ENCODE measurements at regions not wholly inside any gene's neighbourhood (a gene's known extent, or its start where the extent isn't known, plus 50 kb on each side); places are given as distances from the start of the nearest gene placed in this dataset.

GRCh38 chr10:64010711-64011110 lies 489.5 kb downstream of the REEP3 start:
- no peak for DNase-seq (ENCODE audit: low read depth)
- TF ChIP-seq CTCF (IDR thresholded peaks at IDR 0.05; ENCODE audit: control insufficient read depth, insufficient read depth, low read depth, low read length, missing control alignments) = no peak
- H3K4me3 ChIP-seq (ENCODE audit: control insufficient read depth, low read depth, low read length) = no peak overlapping the region

GRCh38 chr10:64011912-64012714 lies 490.9 kb downstream of the REEP3 start:
- H3K4me3 ChIP-seq (ENCODE audit: control insufficient read depth, low read depth, low read length) = no peak overlapping the region
- DNase-seq (ENCODE audit: low read depth) = no peak
- no peak for TF ChIP-seq CTCF (IDR thresholded peaks at IDR 0.05; ENCODE audit: control insufficient read depth, insufficient read depth, low read depth, low read length, missing control alignments)

GRCh38 chr10:64014281-64014680 lies 493.1 kb downstream of the REEP3 start:
- no peak overlapping the region for H3K4me3 ChIP-seq (ENCODE audit: control insufficient read depth, low read depth, low read length)
- DNase-seq (ENCODE audit: low read depth) = no peak
- TF ChIP-seq CTCF (IDR thresholded peaks at IDR 0.05; ENCODE audit: control insufficient read depth, insufficient read depth, low read depth, low read length, missing control alignments) = no peak

GRCh38 chr10:64023926-64024470 lies 502.8 kb downstream of the REEP3 start:
- DNase-seq (ENCODE audit: low read depth) = no peak
- no peak for TF ChIP-seq CTCF (IDR thresholded peaks at IDR 0.05; ENCODE audit: control insufficient read depth, insufficient read depth, low read depth, low read length, missing control alignments)
- H3K4me3 ChIP-seq (ENCODE audit: control insufficient read depth, low read depth, low read length) = no peak overlapping the region

GRCh38 chr10:64033711-64034110 lies 512.5 kb downstream of the REEP3 start:
- no peak for DNase-seq (ENCODE audit: low read depth)
- no peak for TF ChIP-seq CTCF (IDR thresholded peaks at IDR 0.05; ENCODE audit: control insufficient read depth, insufficient read depth, low read depth, low read length, missing control alignments)
- no peak overlapping the region for H3K4me3 ChIP-seq (ENCODE audit: control insufficient read depth, low read depth, low read length)

- H3K4me3 ChIP-seq (ENCODE audit: control insufficient read depth, low read depth, low read length) = no peak overlapping the region
- DNase-seq (ENCODE audit: low read depth) = no peak
- TF ChIP-seq CTCF (IDR thresholded peaks at IDR 0.05; ENCODE audit: control insufficient read depth, insufficient read depth, low read depth, low read length, missing control alignments) = no peak
Measured at GRCh38 chr10:64036321-64036930, 515.2 kb downstream of the REEP3 start.

All from AG09309 (cell line).